Activated CD8-positive, alpha-beta memory T cell treated with anti-CD3 and anti-CD28 coated beads for 4 hours (primary cell): ENCODE measurements at regions not wholly inside any gene's neighbourhood (a gene's known extent, or its start where the extent isn't known, plus 50 kb on each side); places are given as distances from the start of the nearest gene placed in this dataset.

Source experiments
- DNase-seq, 2 donors: peaks; one replicate each; pipeline ENCODE4 v3.0.0-alpha.2; 2020; ENCODE audit warnings: low read depth in 2 of 2

DNA sequence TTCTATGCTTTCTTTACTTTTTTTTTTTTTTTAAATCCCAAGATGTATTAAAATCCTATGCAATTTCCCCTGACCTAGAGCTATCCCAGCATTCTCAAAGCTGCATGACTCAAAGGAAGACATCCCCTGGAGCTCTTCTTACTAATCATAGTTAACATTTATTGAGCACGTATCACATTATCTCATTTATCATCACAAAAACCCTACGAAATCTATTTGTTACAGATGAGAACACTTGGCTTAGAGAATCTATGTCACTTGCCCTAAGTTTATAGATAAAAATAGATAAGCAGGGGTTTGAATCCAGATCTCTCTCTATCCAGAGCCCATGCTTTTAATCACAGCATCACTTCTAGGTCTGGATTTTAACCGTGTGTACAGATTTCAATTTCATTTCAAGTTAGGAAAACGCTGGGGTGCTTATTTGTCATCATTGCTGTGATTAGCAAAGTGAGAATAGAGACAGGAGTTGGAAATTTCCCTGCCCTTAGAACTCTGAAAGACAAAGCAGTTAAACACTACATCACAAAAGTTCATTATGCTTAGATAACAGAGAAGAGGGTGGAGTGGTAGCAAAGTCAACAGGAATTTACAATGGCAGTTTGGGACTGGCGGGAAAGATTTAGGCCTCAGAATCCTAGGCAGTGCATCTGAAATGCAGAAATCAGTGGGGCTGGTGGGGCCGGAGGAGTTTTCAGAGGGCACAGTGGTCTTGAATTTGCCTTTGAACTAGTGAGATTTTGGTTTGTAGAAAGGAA is 177.7 kb upstream of the FRMD6 start:
- no peak for DNase-seq

GRCh38 chr14:51474854-51475253 is 176.9 kb upstream of the FRMD6 start:
- no peak for DNase-seq

DNA sequence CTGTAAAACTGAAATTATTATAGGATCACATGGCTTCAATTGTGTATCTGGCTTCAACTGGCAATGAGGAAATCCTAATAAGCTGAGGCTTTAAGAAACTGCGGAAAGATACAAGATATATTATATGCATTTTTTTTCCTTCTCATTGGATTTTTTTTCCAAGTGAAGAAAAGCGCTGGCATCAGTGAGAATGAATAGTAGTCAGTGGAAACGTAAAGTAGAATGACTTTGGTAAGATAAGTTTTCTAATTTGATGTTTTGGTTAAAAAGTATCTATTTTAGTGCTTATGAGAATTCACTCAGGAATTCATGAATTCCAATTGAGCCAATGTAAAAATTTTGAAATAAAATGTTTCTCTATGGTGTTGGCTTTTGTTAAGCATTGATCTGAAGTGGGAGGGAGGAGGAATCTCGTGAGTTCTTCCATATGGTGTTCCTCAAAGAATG is 173.5 kb upstream of the FRMD6 start:
- DNase-seq = no peak

- no peak for DNase-seq
Measured at GRCh38 chr14:51479584-51480325, 172.0 kb upstream of the FRMD6 start.

GRCh38 chr14:51481643-51482042 is 170.1 kb upstream of the FRMD6 start:
- DNase-seq = no peak

- DNase-seq = no peak
Measured at GRCh38 chr14:51482102-51482501, 169.6 kb upstream of the FRMD6 start.

- no peak for DNase-seq
Measured at GRCh38 chr14:51484485-51484884, 167.2 kb upstream of the FRMD6 start.

- DNase-seq = no peak
Measured at GRCh38 chr14:51485733-51486132, 166.0 kb upstream of the FRMD6 start.

GRCh38 chr14:51487848-51488247 is 163.9 kb upstream of the FRMD6 start:
- no peak for DNase-seq

GRCh38 chr14:51488569-51489220 is 163.0 kb upstream of the FRMD6 start:
- no peak for DNase-seq

- DNase-seq = no peak
Measured at GRCh38 chr14:51490205-51490604, 161.5 kb upstream of the FRMD6 start.

DNA sequence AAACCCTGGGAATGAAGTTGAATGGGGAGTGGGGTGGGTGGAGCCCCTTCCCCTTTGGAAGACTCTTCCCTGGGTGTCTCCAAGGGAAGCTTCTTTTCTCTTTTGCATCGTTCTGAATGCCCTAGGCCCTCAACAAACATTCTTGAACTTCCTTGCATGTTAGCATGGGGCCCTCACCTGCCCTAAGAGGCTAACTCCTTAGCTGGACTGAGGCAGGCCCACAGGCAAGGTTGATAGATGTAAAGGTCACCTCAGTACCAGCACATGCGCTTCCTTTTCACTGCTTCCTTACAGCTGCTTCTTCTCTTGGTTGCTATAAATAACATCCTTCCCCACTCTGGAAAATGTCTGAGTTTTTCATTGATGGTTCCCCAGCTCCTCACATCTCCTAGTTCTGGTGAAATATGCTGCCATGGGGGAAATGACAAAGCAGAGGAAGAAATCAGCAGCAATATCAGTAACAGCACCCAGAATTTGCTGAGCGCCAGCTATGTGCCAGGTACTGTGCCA is 160.6 kb upstream of the FRMD6 start:
- DNase-seq = no peak

DNA sequence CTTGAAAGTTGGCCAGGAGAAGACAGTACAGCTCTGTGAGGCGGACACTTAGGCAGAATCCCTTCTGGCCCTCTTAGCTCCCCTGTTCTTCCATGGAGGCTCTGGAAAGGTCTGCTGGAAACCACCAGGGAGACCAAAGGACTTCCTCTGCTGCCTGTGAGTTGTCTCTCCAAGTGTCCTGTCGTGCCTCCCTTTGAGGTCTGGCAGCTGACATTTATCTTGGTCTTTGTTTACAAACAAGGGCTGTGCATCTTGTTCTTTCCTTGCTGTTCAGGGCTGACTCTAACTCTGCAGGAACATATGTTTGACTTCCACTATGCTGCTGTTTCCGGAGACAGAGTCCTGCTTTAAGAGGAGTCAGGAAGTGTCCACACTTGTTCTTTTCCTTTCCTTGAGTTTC is 159.9 kb upstream of the FRMD6 start:
- DNase-seq = no peak

GRCh38 chr14:51495319-51495718 is 156.4 kb upstream of the FRMD6 start:
- DNase-seq = no peak

- no peak for DNase-seq
Measured at GRCh38 chr14:51498411-51499227, 153.1 kb upstream of the FRMD6 start.

DNA sequence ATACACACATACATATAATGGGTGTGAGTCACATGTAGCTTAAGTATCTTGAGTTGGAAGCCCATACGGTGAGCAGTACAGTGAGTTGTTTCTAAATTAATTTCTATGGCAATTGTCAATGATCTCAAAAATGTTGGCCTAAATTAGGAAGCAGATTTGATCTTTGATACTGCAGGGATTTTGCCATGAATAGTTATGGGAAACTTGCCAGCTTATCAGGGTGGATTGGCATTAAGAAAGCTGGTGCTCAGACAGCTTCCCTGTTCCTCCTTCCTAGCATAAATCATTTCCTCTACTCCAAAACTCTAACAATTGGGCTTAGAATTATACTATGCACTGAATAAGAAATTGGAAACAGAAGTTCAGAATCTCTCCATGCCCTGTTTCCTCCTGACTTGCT is 150.9 kb upstream of the FRMD6 start:
- no peak for DNase-seq

DNA sequence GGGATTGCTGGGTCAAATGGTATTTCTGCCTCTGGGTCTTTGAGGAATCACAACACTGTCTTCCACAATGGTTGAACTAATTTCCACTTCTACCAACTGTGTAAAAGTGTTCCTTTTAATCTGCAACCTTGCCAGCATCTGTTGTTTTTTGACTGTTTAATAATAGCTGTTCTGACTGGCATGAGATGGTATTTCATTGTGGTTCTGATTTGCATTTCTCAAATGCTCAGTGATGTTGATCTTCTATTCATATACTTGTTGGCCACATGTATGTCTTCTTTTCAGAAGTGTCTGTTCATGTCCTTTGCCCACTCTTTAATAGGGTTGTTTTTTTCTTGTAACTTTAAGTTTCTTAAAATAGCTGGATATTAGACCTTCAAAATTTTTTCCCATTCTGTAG is 150.0 kb upstream of the FRMD6 start:
- no peak for DNase-seq

DNA sequence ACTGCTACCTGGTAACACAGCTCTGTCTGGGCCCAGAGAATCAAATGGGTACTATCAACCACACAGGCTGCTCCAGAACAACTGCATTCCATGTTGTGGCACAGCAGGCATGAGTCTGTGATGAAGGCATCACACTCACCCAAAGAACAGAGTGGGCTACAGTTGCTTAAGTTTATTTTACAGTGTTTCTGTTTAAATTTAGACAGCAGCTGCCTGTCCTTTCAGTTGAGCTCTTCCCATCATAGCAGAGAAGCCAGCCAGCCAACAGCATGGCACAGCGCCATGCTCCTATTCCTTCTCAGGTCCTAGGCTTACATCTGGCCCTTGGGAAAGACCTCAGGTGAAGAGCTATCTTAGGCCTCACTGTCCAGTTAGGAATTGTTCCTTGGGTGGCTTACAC is 147.0 kb upstream of the FRMD6 start:
- no peak for DNase-seq

- DNase-seq = no peak
Measured at GRCh38 chr14:51507511-51507905, 144.2 kb upstream of the FRMD6 start.

DNA sequence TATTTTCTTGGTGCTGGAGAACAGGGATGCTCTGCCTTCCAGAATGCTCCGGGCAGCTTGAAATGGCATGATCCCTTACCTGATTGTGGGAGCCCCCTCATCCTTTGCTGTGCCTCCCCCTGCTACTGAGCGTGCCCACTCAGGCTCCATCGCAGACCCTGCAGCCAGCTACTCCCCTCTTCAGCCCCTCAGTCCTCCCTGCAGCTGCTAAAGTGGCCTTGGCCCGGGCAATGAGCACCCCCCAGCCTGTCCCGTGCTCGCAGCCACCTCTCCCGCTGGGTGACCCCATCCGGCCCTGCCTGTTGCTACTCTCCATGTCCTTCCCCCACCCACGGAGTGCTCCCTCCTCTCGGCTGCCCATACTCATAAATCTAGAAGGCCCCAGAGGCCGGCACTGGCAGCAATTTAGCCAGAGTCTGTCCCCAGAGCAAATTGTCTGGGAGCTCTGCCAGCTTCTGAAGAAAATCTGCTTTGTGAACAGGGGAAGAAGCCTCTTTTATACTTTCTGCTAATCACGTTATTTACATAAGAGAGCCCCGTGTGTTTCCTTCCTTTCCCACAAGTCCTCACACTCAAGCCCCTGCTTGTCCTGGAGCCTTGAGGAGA is 143.7 kb upstream of the FRMD6 start:
- no peak for DNase-seq

GRCh38 chr14:51511265-51511664 is 140.4 kb upstream of the FRMD6 start:
- DNase-seq = no peak
